Loucy (cell line): ENCODE measurements at regions not wholly inside any gene's neighbourhood (a gene's known extent, or its start where the extent isn't known, plus 50 kb on each side); places are given as distances from the start of the nearest gene placed in this dataset.

ENCODE experiments used
- H2AFZ ChIP-seq: fragments of 200-600 bp; sonication (generic); 2 replicates; pipeline ENCODE4 v1.6.0; 2016; ENCODE audit warnings: antibody characterized with exemption, mild to moderate bottlenecking, low read length, moderate library complexity
- H3F3A ChIP-seq: fragments of 200-600 bp; 2 replicates; pipeline ENCODE4 v1.6.0; 2016; ENCODE audit warnings: antibody characterized with exemption, low read depth, mild to moderate bottlenecking
- H3K27me3 ChIP-seq: fragments of 200-600 bp; sonication (generic); 2 replicates; pipeline ENCODE4 v1.6.1; 2014; ENCODE audit warnings: low read length, mild to moderate bottlenecking; ENCODE audit not compliant: insufficient read depth, poor library complexity, severe bottlenecking
- H3K36me3 ChIP-seq: fragments of 200-600 bp; sonication (generic); 2 replicates; pipeline ENCODE4 v1.6.1; 2016; ENCODE audit warnings: low read length; ENCODE audit not compliant: insufficient read depth
- H3K4me1 ChIP-seq: fragments of 200-600 bp; sonication (generic); 2 replicates; pipeline ENCODE4 v1.5.1; 2014; ENCODE audit warnings: low read length, mild to moderate bottlenecking; ENCODE audit not compliant: insufficient read depth, poor library complexity, severe bottlenecking
- H3K4me2 ChIP-seq: fragments of 200-600 bp; sonication (generic); 2 replicates; pipeline ENCODE4 v1.6.0; 2014; ENCODE audit warnings: antibody characterized with exemption, low read length, low read depth, mild to moderate bottlenecking; ENCODE audit not compliant: poor library complexity, severe bottlenecking
- H3K4me3 ChIP-seq: fragments of 200-600 bp; sonication (generic); 2 replicates; pipeline ENCODE4 v1.5.1; 2014; ENCODE audit warnings: low read length, mild to moderate bottlenecking, mixed read lengths; ENCODE audit not compliant: poor library complexity, severe bottlenecking
- H3K79me2 ChIP-seq: fragments of 200-600 bp; sonication (generic); 2 replicates; pipeline ENCODE4 v1.6.1; 2014; ENCODE audit warnings: low read length; ENCODE audit not compliant: insufficient read depth
- H3K9ac ChIP-seq: fragments of 200-600 bp; sonication (generic); 2 replicates; pipeline ENCODE4 v1.6.0; 2014; ENCODE audit warnings: mild to moderate bottlenecking, low read depth, low read length, moderate library complexity; ENCODE audit not compliant: poor library complexity, severe bottlenecking
- H3K9me2 ChIP-seq: fragments of 200-600 bp; sonication (generic); replicated peaks from 2 replicates; pipeline ENCODE4 v1.6.1; 2016; ENCODE audit warnings: low read depth, low read length, mixed read lengths
- H3K9me3 ChIP-seq: fragments of 200-600 bp; sonication (generic); 2 replicates; pipeline ENCODE4 v1.6.1; 2014; ENCODE audit warnings: mild to moderate bottlenecking, antibody characterized with exemption, low read length, low read depth; ENCODE audit not compliant: insufficient read depth
- H4K20me1 ChIP-seq: fragments of 200-600 bp; sonication (generic); 2 replicates; pipeline ENCODE4 v1.6.0; 2014; ENCODE audit warnings: antibody characterized with exemption, low read length, mild to moderate bottlenecking; ENCODE audit not compliant: insufficient read depth, poor library complexity, severe bottlenecking
- CTCF ChIP-seq: fragments of 200-600 bp; sonication (generic); conservative IDR thresholded peaks from 2 replicates; pipeline ENCODE4 v1.5.1; 2014; ENCODE audit warnings: mild to moderate bottlenecking, antibody characterized with exemption, low read length
- EZH2phosphoT487 ChIP-seq: fragments of 200-600 bp; IDR thresholded peaks from 2 replicates; pipeline ENCODE4 v1.6.1; 2018; ENCODE audit warnings: antibody characterized with exemption, mild to moderate bottlenecking, moderate library complexity, borderline replicate concordance

GRCh38 chr2:152861349-152861942 lies 143.0 kb downstream of the ARL6IP6 start:
- TF ChIP-seq CTCF (peak; percentile 75), EZH2phosphoT487 (no peak)
- Histone ChIP-seq H3K4me3 (no peak overlapping the region), H3K36me3 (no peaks in the 10 kb centered on the region), H3K4me2 (no peak overlapping the region), H3K4me1 (no peaks in the 10 kb centered on the region), H2AFZ (no peak overlapping the region), H3K9me2 (no peaks in the 10 kb centered on the region), H3K27me3 (no peaks in the 10 kb centered on the region), H3K79me2 (no peaks in the 10 kb centered on the region), H3K9me3 (peaks cover 13% of the 10 kb centered on the region; the same call in 1 of the 2 replicates), H4K20me1 (no peaks in the 10 kb centered on the region), H3K9ac (no peak overlapping the region), H3F3A (no peaks in the 10 kb centered on the region)

GRCh38 chr2:152858594-152859265 lies 140.3 kb downstream of the ARL6IP6 start:
- Histone ChIP-seq H2AFZ (no peak overlapping the region), H3F3A (no peaks in the 10 kb centered on the region)

GRCh38 chr2:152846697-152847470 lies 128.5 kb downstream of the ARL6IP6 start:
- Histone ChIP-seq H3K36me3 (no peaks in the 10 kb centered on the region), H3K79me2 (no peaks in the 10 kb centered on the region), H3K4me3 (no peak overlapping the region), H3K4me2 (no peak overlapping the region), H3K9ac (no peak overlapping the region), H3K27me3 (no peaks in the 10 kb centered on the region), H2AFZ (no peak overlapping the region), H3K9me2 (no peaks in the 10 kb centered on the region), H3K9me3 (no peaks in the 10 kb centered on the region), H3F3A (no peaks in the 10 kb centered on the region), H3K4me1 (no peaks in the 10 kb centered on the region), H4K20me1 (no peaks in the 10 kb centered on the region)
- TF ChIP-seq EZH2phosphoT487 (no peak), CTCF (no peak)

More at GRCh38 chr2:152858594-152859265, 140.3 kb downstream of the ARL6IP6 start:
- no peaks in the 10 kb centered on the region for H3K4me1 ChIP-seq
- no peak overlapping the region for H3K4me2 ChIP-seq
- no peaks in the 10 kb centered on the region for H4K20me1 ChIP-seq
- H3K27me3 ChIP-seq: no peaks in the 10 kb centered on the region
- H3K9me2 ChIP-seq: no peaks in the 10 kb centered on the region
- TF ChIP-seq CTCF (no peak), EZH2phosphoT487 (no peak)
- H3K36me3 ChIP-seq: no peaks in the 10 kb centered on the region
- no peaks in the 10 kb centered on the region for H3K79me2 ChIP-seq
- no peak overlapping the region for H3K4me3 ChIP-seq
- H3K9me3 ChIP-seq: peaks cover 6% of the 10 kb centered on the region; the same call in 1 of the 2 replicates
- no peak overlapping the region for H3K9ac ChIP-seq
